NCI-H1092 treated with DMSO at 0.1 percent for 48 hours (cell line): ENCODE measurements at regions not wholly inside any gene's neighbourhood (a gene's known extent, or its start where the extent isn't known, plus 50 kb on each side); places are given as distances from the start of the nearest gene placed in this dataset.

Source experiments
- DNase-seq: peaks from one replicate; lab custom pipeline; 2025; lab: John Stamatoyannopoulos, UW

DNA sequence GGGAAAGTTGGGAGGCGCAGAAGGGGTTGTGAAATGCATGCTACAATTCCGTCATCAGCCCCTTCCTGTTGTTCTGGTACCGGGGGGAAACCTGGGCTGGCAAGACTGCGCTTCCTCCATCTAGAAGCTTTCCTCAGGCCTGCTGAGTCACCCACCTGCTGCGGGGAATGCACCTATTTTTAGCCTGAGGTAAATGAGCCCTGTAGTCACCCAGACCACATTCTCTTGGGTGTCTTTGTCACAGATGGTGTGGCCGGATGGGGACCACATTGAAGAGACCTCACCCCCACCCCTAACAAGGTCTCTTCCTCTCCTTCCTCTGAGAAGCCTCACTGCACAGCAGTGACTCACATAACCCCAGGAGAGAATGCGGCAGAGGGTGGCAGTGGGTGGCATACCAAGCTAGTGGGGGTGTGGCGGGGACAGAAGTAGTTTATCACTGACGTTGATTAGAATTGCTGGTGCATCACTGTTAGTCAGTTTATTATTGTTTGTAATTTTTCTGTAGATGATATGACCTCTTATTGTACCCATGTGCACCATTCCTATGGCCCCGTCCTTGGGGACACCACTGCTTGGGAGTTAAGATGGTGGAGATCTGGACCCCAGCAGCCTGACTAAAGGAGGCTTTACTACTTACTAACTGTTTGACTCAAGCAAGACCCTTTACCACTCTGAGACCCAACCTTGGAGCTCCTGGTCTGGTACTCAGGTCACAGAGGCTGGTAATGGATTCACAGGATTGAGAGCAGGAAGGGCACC lies 83.0 kb upstream of the DUSP5 start:
- no peak for DNase-seq

DNA sequence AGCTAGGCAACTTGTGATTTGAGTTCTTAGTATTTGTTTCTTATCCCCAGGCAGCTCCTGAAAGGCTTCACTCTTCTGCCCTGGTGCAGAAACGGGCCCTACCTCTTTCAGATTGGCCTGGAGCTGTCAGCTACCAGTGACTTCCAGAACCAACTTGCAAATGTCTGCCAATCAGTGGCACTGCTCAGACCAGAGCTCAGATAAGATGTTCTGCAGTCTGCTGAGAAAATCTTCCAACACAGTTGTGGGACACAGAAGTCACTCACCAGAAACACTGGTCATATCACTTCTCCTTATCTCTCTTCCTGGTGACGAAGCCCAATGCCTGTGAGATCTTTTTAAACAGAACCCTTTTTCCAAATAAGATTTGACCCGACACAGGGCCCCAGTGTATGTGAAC lies 81.9 kb upstream of the DUSP5 start:
- no peak for DNase-seq

DNA sequence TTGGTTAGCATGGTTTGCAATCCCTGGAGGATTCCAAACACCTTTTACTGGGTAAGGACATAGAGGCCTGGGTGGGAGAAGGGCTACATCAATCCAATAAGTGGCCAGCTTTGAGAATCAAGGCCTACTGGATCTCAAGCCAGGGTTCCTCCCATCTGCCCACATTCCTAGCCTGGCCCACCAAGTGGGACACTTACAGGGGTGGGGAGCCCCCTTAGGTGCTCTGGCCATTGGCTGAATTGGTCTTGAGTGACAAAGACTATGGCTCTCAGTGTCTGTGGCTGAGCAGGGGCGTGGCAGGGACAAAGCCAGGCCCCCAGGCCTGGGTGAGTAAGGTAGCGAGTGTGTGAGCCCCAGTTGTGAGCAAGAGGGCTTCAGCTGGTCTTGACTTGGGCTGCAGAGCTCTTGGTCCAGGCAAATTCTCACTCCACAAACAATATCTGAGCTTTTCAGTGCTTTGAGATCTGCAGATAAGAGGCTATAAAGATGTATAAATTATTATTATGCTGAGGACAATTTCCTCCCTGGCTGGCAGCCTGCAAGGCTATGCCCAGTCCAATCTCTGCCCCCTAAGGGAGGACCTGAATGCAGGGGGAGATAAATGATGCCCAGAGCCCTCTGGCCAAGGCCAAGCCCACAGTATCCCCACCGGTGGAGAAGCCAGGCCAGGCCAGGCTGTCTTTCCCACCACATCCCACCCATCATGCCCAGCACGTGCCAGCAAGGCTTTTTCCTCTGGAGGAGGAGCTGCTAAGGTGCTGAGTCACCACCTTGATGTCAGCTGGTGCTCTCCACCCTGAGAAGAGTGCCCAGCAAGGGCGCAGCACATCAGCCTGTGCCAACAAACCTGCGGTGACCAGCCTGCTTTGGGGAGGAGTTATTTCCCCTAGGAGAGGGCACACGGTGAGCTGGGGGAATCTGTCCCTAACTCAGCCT lies 80.7 kb upstream of the DUSP5 start:
- no peak for DNase-seq

DNA sequence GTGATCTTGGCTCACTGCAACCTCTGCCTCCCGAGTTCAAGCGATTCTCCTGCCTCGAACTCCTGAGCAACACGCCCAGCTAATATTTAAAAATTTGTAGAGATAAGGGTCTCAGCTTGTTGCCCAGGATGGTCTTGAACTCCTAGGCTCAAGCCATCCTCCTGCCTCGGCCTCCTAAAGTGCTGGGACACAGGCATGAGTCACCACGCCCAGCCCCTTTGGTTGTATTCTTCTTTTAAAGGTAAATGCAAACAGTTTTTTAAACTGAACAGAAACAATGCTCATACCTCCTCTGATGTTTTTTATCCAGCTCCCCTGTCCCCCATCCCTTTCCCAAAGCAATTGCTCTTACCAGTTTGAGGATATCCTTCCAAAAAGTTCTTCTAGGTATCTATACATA lies 79.5 kb upstream of the DUSP5 start:
- no peak for DNase-seq

DNA sequence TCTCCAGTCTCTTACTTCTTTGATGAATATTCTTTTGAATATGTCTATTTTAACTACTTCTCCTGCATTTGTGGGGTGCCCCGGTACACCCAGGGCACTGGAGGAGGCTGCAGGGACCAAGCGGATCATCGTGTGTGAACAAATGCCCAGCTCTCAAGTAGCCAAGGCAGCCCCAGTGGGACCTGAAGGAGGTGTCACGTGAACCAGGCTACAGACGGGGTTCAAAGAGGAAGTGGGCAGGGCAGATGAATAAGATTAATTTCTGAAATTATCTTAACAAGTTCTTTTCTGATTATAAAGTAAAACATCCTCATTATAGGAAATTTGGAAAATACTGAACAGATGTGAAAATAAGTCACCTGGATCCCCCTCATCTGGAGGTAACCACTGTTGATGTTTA lies 78.4 kb upstream of the DUSP5 start:
- DNase-seq: no peak

- DNase-seq: peak; percentile 28
Observed at GRCh38 chr10:110420401-110421193, 77.1 kb upstream of the DUSP5 start.

- no peak for DNase-seq
Observed at GRCh38 chr10:110421512-110422138, 76.1 kb upstream of the DUSP5 start.

GRCh38 chr10:110422548-110422947 lies 75.2 kb upstream of the DUSP5 start:
- no peak for DNase-seq

DNA sequence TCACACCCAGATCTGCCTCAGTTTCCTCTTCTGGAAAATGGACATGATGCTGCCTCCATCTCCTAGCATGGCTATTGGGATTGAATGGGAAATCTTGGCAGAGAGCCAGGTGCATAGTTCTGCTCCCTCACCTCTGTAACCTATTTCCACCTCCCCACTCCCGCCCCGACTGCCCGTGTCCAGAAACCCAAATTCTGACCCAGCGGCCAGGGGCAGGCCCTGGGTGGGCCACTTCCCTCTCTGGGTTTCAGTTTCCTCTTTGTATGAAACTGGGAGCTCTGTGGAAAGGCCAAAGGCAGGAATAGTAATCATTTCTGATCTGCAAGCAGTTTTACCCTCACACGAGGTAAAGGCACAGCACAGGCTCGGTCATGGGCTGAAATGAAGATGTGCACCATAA lies 74.1 kb upstream of the DUSP5 start:
- DNase-seq: no peak

- no peak for DNase-seq
Observed at GRCh38 chr10:110425684-110426293, 71.9 kb upstream of the DUSP5 start.

GRCh38 chr10:110426294-110427181 lies 71.2 kb upstream of the DUSP5 start:
- DNase-seq: no peak

- no peak for DNase-seq
Observed at GRCh38 chr10:110429301-110429700, 68.4 kb upstream of the DUSP5 start.

DNA sequence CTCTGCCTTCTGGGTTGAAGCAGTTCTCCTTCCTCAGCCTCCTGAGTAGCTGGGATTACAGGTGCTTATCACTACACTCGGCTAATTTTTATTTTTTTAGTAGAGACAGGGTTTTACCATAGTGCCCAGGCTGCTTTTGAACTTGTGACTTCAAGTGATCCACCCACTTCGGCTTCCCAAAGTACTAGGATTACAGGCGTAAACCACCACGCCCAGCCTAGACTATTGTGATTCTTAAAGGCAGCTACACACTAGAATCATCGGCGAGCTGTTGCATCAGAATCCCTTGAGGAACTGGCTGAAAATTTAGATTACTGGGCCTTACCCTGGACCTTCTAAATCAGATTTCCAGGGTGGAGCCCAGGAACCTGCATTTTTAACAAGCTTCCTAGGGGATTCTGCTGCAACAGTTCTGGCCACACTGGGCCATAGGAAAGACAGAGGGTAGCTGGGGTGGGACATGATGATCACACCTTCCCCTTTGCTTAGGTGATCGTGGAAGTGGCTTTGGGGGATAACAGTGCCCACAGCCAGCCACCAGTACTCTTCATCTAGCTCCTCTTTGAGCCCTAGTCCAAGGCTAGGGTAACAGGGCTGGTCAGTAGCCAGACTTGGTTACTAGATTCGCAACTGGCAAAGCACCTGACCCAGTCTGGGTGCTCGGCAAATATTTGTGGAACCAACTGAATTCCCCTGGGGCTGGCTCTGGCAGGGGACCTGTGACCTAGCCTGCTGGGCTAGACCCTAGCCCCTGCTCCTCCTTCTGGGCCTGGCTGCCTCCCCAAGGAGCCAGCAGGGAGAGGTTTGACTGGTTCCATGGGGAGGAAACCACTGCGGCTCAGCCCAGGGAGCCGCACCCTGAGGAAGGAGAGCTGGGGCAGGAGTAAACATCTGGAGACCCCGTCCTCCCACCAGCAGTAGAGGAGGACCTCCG lies 67.1 kb upstream of the DUSP5 start:
- no peak for DNase-seq

DNA sequence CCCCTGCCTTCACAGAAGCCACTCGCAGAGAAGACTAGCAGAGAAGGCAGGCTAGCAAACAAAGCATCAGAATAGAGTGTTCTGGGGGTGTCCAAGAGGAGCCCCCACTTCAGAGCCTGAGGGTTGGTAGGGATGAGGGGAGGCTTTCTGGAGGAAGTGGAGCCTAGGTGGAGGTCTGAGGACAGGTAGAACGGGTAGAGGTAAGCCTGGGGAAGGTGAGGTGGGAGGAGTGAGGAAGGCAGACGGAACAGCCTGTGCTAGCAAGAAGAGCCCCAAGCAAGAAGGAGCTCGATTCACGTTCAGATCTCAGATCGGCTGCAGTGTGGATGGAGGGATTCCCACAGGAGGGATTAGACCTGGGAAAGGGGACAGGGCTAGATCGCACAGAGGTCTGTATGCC lies 66.0 kb upstream of the DUSP5 start:
- DNase-seq: no peak

- DNase-seq: no peak
Observed at GRCh38 chr10:110432084-110432483, 65.6 kb upstream of the DUSP5 start.

DNA sequence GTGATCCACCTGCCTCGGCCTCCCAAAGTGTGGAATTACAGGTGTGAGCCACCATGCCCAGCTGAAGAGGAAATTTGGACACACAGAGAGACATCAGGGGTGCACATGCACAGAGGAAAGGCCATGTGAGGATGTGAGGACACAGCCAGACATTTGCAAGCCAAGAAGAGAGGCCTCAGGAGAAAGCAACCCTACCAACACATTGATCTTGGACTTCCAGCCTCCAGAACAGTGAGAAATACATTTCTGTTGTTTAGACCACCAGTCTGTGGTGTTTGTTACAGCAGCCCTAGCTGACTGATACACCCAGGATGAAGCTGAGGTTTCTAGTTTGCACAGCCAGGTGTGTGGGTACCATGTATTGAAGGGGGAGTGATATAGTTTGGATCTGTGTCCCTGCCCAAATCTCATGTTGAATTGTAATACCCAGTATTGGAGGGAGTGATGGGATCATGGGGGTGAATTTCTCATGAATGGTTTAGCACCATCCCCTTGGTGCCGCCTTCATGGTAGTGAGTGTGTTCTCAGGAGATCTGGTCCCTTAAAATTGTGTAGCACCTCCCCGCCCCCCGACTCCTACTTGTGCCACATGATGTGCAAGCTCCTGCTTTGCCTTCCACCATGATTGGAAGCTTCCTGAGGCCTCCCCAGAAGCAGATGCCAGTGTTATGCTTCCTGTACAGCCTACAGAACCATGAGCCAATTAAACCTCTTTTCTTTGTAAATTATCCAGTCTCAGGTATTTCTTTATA lies 64.7 kb upstream of the DUSP5 start:
- no peak for DNase-seq

DNA sequence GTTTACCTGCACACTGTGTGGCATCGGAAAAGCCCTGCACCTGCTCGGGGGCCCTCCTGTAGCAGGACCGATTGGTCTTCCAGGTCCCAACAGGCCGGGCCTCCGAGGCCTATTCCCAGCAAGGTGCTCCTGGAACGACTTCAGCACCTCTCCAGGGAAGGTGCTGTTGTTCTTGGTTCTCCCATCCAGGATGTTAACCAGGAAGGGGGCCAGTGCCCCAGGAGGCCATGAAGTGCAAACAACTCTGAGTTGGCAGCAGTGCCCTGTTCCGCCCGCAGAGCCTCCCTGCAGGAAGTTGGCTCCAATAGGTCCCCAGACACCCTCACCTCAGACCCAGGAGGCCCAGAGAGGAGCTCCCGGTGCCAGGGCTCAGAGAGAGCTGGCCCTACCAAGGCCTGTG lies 64.0 kb upstream of the DUSP5 start:
- no peak for DNase-seq

GRCh38 chr10:110434489-110435096 lies 63.1 kb upstream of the DUSP5 start:
- no peak for DNase-seq
